DLD1 (cell line): ENCODE measurements at regions not wholly inside any gene's neighbourhood (a gene's known extent, or its start where the extent isn't known, plus 50 kb on each side); places are given as distances from the start of the nearest gene placed in this dataset.
"Not testable (repeated sequence)": the region's sequence is repeated elsewhere in the genome, so short reads cannot be mapped to it uniquely, and the experiment has no call there.

Source experiments
- in situ Hi-C: cut with HindIII; loops from 2 replicates; pipeline ENCODE4 v1.10.0; 2017; ENCODE audit warnings: low sequenced_read_pairs

- in situ Hi-C loops, result no loop called here
Measured at GRCh38 chr6:80789912-80790570, 683.6 kb downstream of the BCKDHB start.

GRCh38 chr6:80783271-80783670 lies 676.8 kb downstream of the BCKDHB start:
- in situ Hi-C loops, result not testable (repeated sequence)

GRCh38 chr6:80771941-80772340 lies 665.5 kb downstream of the BCKDHB start:
- in situ Hi-C loops, result no loop called here

GRCh38 chr6:80769106-80769505 lies 662.6 kb downstream of the BCKDHB start:
- in situ Hi-C loops, result no loop called here

- in situ Hi-C loops, result no loop called here
Measured at GRCh38 chr6:80767808-80768207, 661.3 kb downstream of the BCKDHB start.

- in situ Hi-C loops, result no loop called here
Measured at GRCh38 chr6:80744213-80744612, 637.7 kb downstream of the BCKDHB start.

GRCh38 chr6:80742481-80742880 lies 636.0 kb downstream of the BCKDHB start:
- in situ Hi-C loops, result no loop called here

- in situ Hi-C loops, result no loop called here
Measured at GRCh38 chr6:80733641-80734040, 627.2 kb downstream of the BCKDHB start.

- in situ Hi-C loops, result no loop called here
Measured at GRCh38 chr6:80728830-80729229, 622.4 kb downstream of the BCKDHB start.

GRCh38 chr6:80728101-80728750 lies 621.8 kb downstream of the BCKDHB start:
- in situ Hi-C loops, result no loop called here

- in situ Hi-C loops, result no loop called here
Measured at GRCh38 chr6:80725156-80725930, 618.9 kb downstream of the BCKDHB start.

GRCh38 chr6:80720824-80721223 lies 614.4 kb downstream of the BCKDHB start:
- in situ Hi-C loops, result no loop called here

GRCh38 chr6:80714513-80714912 lies 608.0 kb downstream of the BCKDHB start:
- in situ Hi-C loops, result no loop called here

- in situ Hi-C loops, result no loop called here
Measured at GRCh38 chr6:80698459-80698858, 592.0 kb downstream of the BCKDHB start.

GRCh38 chr6:80696268-80696667 lies 589.8 kb downstream of the BCKDHB start:
- in situ Hi-C loops, result no loop called here

GRCh38 chr6:80690551-80691131 lies 584.2 kb downstream of the BCKDHB start:
- in situ Hi-C loops, result no loop called here

- in situ Hi-C loops, result no loop called here
Measured at GRCh38 chr6:80689716-80690395, 583.4 kb downstream of the BCKDHB start.

GRCh38 chr6:80679992-80680391 lies 573.5 kb downstream of the BCKDHB start:
- in situ Hi-C loops, result no loop called here

GRCh38 chr6:80676386-80676785 lies 569.9 kb downstream of the BCKDHB start:
- in situ Hi-C loops, result no loop called here

GRCh38 chr6:80674669-80675068 lies 568.2 kb downstream of the BCKDHB start:
- in situ Hi-C loops, result no loop called here

GRCh38 chr6:80673367-80673766 lies 566.9 kb downstream of the BCKDHB start:
- in situ Hi-C loops, result no loop called here
